ENCODE measurements at regions not wholly inside any gene's neighbourhood (a gene's known extent, or its start where the extent isn't known, plus 50 kb on each side); places are given as distances from the start of the nearest gene placed in this dataset.

GRCh38 chr10:124255556-124255955, 162.2 kb upstream of the CHST15 start:
- H3K4me1 ChIP-seq (ENCODE audit: control insufficient read depth, insufficient read depth, low read length): peaks cover 4% of the 10 kb centered on the region
- no peak overlapping the region for H3K27ac ChIP-seq (ENCODE audit: low read length)
- no peak overlapping the region for H3K4me3 ChIP-seq (ENCODE audit: low read length)
- no peaks in the 10 kb centered on the region for H3K36me3 ChIP-seq (ENCODE audit: control insufficient read depth, insufficient read depth, low read length)
- no peak for DNase-seq
- 82% methylated on average over 3 of the region's 5 CpGs for WGBS (ENCODE audit: insufficient coverage)
- H3K27me3 ChIP-seq (ENCODE audit: control insufficient read depth, insufficient read depth, low read length): no peaks in the 10 kb centered on the region
- peaks cover 6% of the 10 kb centered on the region for H3K9me3 ChIP-seq (replicated peaks; ENCODE audit: control insufficient read depth, low read depth, low read length)

GRCh38 chr10:124254490-124254889, 161.1 kb upstream of the CHST15 start:
- Histone ChIP-seq H3K36me3 (ENCODE audit: control insufficient read depth, insufficient read depth, low read length) (no peaks in the 10 kb centered on the region), H3K4me1 (ENCODE audit: control insufficient read depth, insufficient read depth, low read length) (peaks cover 9% of the 10 kb centered on the region), H3K9me3 (replicated peaks; ENCODE audit: control insufficient read depth, low read depth, low read length) (peaks cover 6% of the 10 kb centered on the region), H3K4me3 (ENCODE audit: low read length) (no peak overlapping the region), H3K27me3 (ENCODE audit: control insufficient read depth, insufficient read depth, low read length) (no peaks in the 10 kb centered on the region), H3K27ac (ENCODE audit: low read length) (no peak overlapping the region)
- peak; percentile 56 for DNase-seq
- WGBS (ENCODE audit: insufficient coverage): 44% methylated on average over 8 of the region's 8 CpGs

DNA sequence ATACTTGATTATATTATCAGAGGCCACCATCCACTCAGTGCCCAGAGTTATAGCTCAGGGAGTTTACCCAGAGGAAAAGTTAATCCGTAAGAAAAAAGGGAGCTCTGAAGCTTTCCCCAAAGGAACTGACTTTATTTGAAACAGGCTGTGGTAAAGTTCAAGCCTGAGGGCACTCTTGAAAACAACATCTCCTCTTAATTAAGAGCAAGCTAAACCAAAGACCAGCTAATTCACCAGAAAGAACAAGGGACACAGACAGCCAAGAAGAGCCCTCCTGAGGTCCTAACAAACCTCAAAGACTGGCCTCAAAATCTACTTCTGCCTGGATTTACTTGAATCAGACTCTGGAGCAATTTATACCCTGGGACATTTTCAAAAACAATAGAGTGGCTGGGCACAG, 159.6 kb upstream of the CHST15 start:
- H3K4me1 ChIP-seq (ENCODE audit: control insufficient read depth, insufficient read depth, low read length): peaks cover 14% of the 10 kb centered on the region
- H3K4me3 ChIP-seq (ENCODE audit: low read length): no peak overlapping the region
- no peak for DNase-seq
- no CpG with 5 or more reads among the region's 1 CpG for WGBS (ENCODE audit: insufficient coverage)
- no peaks in the 10 kb centered on the region for H3K9me3 ChIP-seq (replicated peaks; ENCODE audit: control insufficient read depth, low read depth, low read length)
- no peaks in the 10 kb centered on the region for H3K27me3 ChIP-seq (ENCODE audit: control insufficient read depth, insufficient read depth, low read length)
- no peaks in the 10 kb centered on the region for H3K36me3 ChIP-seq (ENCODE audit: control insufficient read depth, insufficient read depth, low read length)
- no peak overlapping the region for H3K27ac ChIP-seq (ENCODE audit: low read length)

DNA sequence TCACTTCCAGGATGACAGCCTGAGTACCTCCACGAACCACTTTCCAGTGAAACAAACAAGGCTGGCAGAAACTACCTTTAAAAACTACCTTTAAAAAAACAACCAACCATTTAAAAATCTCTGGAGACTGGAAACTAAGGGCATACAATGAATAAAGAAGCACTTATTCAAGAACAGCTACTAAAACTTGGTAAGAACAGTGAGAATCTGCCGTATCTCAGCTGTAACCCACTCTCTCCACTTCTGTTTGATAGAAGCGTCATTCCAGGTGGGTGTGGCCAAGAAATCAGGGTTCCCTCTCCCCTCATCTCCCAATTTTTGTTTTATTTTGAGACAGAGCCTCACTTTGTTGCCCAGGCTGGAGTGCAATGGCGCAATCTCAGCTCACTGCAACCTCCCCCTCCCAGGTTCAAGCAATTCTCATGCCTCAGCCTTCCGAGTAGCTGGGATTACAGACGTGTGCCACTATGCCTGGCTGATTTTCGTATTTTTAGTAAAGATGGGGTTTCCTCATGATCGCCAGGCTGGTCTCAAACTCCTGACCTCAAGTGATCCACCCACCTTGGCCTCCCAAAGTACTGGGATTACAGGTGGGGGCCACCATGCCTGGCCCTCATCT, 158.8 kb upstream of the CHST15 start:
- no peaks in the 10 kb centered on the region for H3K9me3 ChIP-seq (replicated peaks; ENCODE audit: control insufficient read depth, low read depth, low read length)
- no peaks in the 10 kb centered on the region for H3K36me3 ChIP-seq (ENCODE audit: control insufficient read depth, insufficient read depth, low read length)
- 84% methylated on average over 5 of the region's 8 CpGs for WGBS (ENCODE audit: insufficient coverage)
- no peaks in the 10 kb centered on the region for H3K27me3 ChIP-seq (ENCODE audit: control insufficient read depth, insufficient read depth, low read length)
- H3K4me3 ChIP-seq (ENCODE audit: low read length): no peak overlapping the region
- H3K27ac ChIP-seq (ENCODE audit: low read length): no peak overlapping the region
- no peak for DNase-seq
- peaks cover 14% of the 10 kb centered on the region for H3K4me1 ChIP-seq (ENCODE audit: control insufficient read depth, insufficient read depth, low read length)

- H3K27ac ChIP-seq (ENCODE audit: low read length): peak overlapping the region; percentile 42
- H3K4me3 ChIP-seq (ENCODE audit: low read length): no peak overlapping the region
- WGBS (ENCODE audit: insufficient coverage): 62% methylated on average over 2 of the region's 4 CpGs
- H3K4me1 ChIP-seq (ENCODE audit: control insufficient read depth, insufficient read depth, low read length): peaks cover 14% of the 10 kb centered on the region
- H3K27me3 ChIP-seq (ENCODE audit: control insufficient read depth, insufficient read depth, low read length): peaks cover 2% of the 10 kb centered on the region
- no peak for DNase-seq
- no peaks in the 10 kb centered on the region for H3K9me3 ChIP-seq (replicated peaks; ENCODE audit: control insufficient read depth, low read depth, low read length)
- no peaks in the 10 kb centered on the region for H3K36me3 ChIP-seq (ENCODE audit: control insufficient read depth, insufficient read depth, low read length)
These were observed 158.1 kb upstream of the CHST15 start for GRCh38 chr10:124251317-124252065.

- no peak overlapping the region for H3K4me3 ChIP-seq (ENCODE audit: low read length)
- H3K9me3 ChIP-seq (replicated peaks; ENCODE audit: control insufficient read depth, low read depth, low read length): no peaks in the 10 kb centered on the region
- peaks cover 14% of the 10 kb centered on the region for H3K4me1 ChIP-seq (ENCODE audit: control insufficient read depth, insufficient read depth, low read length)
- WGBS (ENCODE audit: insufficient coverage): 27% methylated on average over 3 of the region's 6 CpGs
- H3K36me3 ChIP-seq (ENCODE audit: control insufficient read depth, insufficient read depth, low read length): no peaks in the 10 kb centered on the region
- H3K27me3 ChIP-seq (ENCODE audit: control insufficient read depth, insufficient read depth, low read length): peaks cover 2% of the 10 kb centered on the region
- peak; percentile 23 for DNase-seq
- H3K27ac ChIP-seq (ENCODE audit: low read length): no peak overlapping the region
These were observed 157.1 kb upstream of the CHST15 start for GRCh38 chr10:124250506-124250905.

GRCh38 chr10:124249812-124250432, 156.5 kb upstream of the CHST15 start:
- H3K4me1 ChIP-seq (ENCODE audit: control insufficient read depth, insufficient read depth, low read length): peaks cover 14% of the 10 kb centered on the region
- DNase-seq: no peak
- H3K9me3 ChIP-seq (replicated peaks; ENCODE audit: control insufficient read depth, low read depth, low read length): no peaks in the 10 kb centered on the region
- 65% methylated on average over 6 of the region's 8 CpGs for WGBS (ENCODE audit: insufficient coverage)
- H3K36me3 ChIP-seq (ENCODE audit: control insufficient read depth, insufficient read depth, low read length): no peaks in the 10 kb centered on the region
- H3K27ac ChIP-seq (ENCODE audit: low read length): no peak overlapping the region
- H3K27me3 ChIP-seq (ENCODE audit: control insufficient read depth, insufficient read depth, low read length): peaks cover 2% of the 10 kb centered on the region
- H3K4me3 ChIP-seq (ENCODE audit: low read length): no peak overlapping the region

DNA sequence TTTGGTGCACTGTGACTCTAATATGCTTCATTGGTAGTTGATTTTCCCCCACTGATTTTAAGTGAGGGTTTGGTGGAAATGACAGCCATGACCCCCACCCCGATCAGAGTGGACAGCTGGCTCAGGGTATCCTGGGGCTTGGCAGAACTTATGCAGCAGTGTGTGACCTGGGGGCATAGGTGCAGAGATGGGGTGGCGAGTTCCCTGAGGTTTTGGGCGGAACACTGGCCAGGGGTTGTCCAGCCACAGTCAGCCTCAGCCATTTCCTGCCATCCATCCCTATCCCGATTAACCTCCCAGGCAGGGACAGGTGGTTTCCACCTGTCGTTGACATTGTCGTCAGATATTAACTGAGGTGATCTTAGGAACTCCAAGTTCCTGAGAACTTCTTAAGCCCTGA, 155.8 kb upstream of the CHST15 start:
- no peak overlapping the region for H3K27ac ChIP-seq (ENCODE audit: low read length)
- H3K27me3 ChIP-seq (ENCODE audit: control insufficient read depth, insufficient read depth, low read length): peaks cover 2% of the 10 kb centered on the region
- H3K4me3 ChIP-seq (ENCODE audit: low read length): no peak overlapping the region
- H3K4me1 ChIP-seq (ENCODE audit: control insufficient read depth, insufficient read depth, low read length): peaks cover 14% of the 10 kb centered on the region
- H3K9me3 ChIP-seq (replicated peaks; ENCODE audit: control insufficient read depth, low read depth, low read length): no peaks in the 10 kb centered on the region
- no peak for DNase-seq
- no peaks in the 10 kb centered on the region for H3K36me3 ChIP-seq (ENCODE audit: control insufficient read depth, insufficient read depth, low read length)
- WGBS (ENCODE audit: insufficient coverage): 72% methylated on average over 3 of the region's 6 CpGs

GRCh38 chr10:124248056-124249045, 155.0 kb upstream of the CHST15 start:
- DNase-seq: no peak

More at GRCh38 chr10:124248056-124249045, 155.0 kb upstream of the CHST15 start:
- peaks cover 2% of the 10 kb centered on the region for H3K27me3 ChIP-seq (ENCODE audit: control insufficient read depth, insufficient read depth, low read length)
- no peaks in the 10 kb centered on the region for H3K9me3 ChIP-seq (replicated peaks; ENCODE audit: control insufficient read depth, low read depth, low read length)
- no peak overlapping the region for H3K4me3 ChIP-seq (ENCODE audit: low read length)
- H3K36me3 ChIP-seq (ENCODE audit: control insufficient read depth, insufficient read depth, low read length): no peaks in the 10 kb centered on the region
- 94% methylated on average over 13 of the region's 18 CpGs for WGBS (ENCODE audit: insufficient coverage)
- H3K27ac ChIP-seq (ENCODE audit: low read length): no peak overlapping the region
- peaks cover 14% of the 10 kb centered on the region for H3K4me1 ChIP-seq (ENCODE audit: control insufficient read depth, insufficient read depth, low read length)
